Left hindlimb (tissue), 1 donor: ENCODE measurements at regions not wholly inside any gene's neighbourhood (a gene's known extent, or its start where the extent isn't known, plus 50 kb on each side); places are given as distances from the start of the nearest gene placed in this dataset.

Experiments used
- DNase-seq: peaks from one replicate; pipeline ENCODE4 v3.0.0-alpha.2; 2018

GRCh38 chr3:14318646-14319045, 83.8 kb upstream of the SLC6A6 start:
- DNase-seq: no peak

DNA sequence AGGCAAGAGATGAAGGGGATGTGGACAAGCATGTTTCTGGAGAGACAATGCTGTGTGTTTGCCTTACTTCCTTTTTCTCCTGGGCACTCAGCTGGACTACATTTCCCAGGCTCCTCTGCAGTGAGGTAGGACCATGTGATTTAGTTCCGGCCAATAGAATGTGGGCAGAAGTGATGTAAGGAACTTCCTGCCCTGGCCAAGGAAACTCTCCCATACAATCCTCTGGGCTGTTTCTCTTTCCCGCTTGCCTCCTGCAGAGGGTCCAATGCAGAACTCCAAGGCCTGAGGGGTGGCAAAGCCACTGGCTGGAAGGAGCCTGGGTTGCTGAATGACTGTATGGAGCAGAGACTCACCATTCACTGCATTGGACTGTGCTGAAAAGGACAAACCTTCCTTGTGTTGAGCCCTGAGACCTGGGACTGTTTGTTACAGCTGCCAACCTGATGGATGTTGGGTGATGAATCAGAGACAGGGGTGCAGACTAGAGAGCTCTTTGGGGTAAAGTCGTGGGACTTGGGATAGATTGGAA, 82.7 kb upstream of the SLC6A6 start:
- DNase-seq: no peak

DNA sequence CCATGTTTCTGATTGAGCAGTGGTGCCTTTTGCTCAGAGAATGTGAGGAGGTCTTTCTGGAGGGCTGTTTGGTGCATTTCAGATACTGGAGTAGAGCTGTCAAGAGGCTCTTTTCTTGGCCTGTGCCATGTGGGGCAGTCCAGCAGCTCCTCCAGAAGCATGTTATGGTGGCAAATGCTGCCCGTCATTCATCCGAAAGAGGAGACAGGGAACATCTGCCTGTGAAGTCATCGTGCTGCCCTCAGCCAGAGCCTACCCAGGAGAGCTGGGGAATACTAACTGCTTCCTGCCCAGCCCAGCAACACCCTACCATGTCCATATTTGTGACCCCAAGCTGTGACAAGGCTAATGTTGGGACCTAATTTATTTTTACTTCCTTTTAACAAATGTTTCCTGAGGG, 82.2 kb upstream of the SLC6A6 start:
- no peak for DNase-seq

- no peak for DNase-seq
Observed at GRCh38 chr3:14322001-14322400, 80.4 kb upstream of the SLC6A6 start.

- no peak for DNase-seq
Observed at GRCh38 chr3:14322667-14323295, 79.6 kb upstream of the SLC6A6 start.

- DNase-seq: no peak
Observed at GRCh38 chr3:14323401-14324223, 78.8 kb upstream of the SLC6A6 start.

- DNase-seq: no peak
Observed at GRCh38 chr3:14324224-14324944, 78.0 kb upstream of the SLC6A6 start.

DNA sequence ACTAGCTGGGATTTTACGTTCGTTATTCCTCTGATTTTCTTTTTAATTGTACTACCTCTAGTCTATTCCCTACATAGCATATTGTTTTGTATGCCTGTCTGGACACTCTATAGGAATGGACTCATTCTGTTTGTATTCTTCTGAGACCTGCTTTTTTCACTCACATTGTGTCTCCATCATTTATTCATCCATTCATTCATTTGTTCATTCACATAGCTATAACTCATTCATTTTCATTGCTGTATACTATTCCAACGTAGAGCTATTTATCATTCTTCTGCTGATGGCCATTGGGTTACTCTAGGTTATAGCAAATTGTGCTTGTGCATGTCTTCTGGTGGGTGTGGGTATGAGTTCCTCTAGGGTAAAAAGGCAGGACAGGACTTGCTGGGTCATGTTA, 74.0 kb upstream of the SLC6A6 start:
- DNase-seq: no peak

DNA sequence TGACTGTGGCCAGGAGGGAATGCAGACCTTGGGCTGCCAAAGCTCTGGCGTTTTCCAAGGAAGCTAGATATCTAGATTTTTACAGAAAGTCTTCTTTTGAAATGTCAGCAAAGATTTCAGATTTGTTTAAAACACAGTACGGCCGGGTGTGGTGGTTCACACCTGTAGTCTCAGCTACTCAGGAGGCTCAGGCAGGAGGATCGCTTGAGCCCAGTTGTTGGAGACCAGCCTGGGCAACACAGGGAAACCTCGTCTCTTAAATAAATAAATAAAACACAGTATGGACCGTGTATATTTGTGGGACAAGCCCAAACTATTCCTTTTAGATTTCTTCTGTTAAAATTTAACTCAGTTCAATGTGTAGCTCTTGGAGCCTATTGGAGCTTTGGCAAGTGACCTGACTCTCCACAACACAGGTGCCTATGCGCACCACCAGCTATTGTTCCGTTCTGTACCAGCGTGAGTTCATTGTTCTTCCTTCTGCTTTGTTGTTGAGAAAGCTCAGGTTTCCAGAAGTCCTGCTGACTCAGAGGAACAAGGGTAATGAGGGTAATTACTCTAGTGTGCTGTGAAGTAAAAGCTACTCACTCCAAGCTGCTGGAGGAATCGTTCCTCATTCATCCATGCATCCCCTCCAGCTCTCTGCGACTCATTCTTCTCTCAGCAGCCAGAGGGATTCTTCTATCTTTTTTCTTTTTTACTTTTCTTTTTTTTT, 73.1 kb upstream of the SLC6A6 start:
- no peak for DNase-seq

- DNase-seq: no peak
Observed at GRCh38 chr3:14329842-14330241, 72.6 kb upstream of the SLC6A6 start.

DNA sequence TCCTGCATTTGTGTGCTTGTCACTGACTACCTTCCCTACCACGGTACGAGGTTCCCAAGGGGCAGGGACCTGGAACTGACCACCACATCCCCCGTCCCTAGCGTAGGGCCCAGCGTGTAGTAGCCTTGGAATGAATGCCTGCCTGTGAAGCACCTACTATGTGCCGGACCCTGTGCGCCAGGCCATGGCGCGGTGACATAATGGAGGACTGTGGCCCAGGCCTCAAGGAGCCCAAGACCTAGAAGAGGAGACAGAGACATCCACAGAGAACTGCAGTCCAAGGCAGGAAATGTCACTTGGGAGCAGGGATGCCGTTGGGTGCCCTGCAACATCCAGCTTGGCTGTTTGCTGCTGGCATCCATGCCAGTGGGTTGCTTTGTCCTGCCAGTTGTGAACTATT, 71.9 kb upstream of the SLC6A6 start:
- no peak for DNase-seq

DNA sequence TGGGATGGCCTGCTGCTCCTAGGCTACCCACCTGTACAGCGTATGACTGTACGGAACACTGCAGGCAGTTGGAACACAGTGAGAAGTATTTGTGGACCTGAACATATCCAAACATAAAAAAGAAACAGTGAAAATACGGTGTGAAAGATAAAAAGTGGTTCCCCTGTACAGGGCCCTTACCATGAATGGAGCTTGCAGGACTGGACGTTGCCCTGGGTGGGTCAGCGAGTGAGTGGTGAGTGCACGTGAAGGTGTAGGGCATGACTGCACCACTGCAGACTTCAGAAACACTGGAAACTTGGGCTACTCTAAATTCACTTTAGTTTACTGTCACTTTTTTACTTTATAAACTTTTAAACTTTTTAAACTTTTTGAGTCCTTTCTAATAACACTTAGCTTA, 71.2 kb upstream of the SLC6A6 start:
- no peak for DNase-seq

DNA sequence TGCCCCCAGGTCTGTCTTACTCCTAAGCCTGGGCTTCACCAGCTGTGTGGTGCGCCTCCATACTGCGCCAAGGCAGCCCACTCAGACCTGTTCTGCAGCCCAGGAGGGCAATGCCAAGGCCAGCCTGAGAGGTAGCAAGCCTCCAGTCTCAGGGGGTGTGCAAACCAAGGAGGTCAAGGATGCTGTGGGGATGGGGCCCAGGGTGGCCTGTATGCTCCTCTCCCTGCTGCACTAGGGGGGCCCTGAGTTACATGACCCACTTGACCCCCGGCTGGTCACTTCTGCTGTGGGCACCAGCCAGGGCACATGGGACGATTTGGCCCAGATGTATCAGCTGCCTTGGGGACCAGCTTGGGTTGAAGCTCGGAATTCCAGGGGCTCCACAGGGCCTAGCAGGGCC, 70.0 kb upstream of the SLC6A6 start:
- no peak for DNase-seq

DNA sequence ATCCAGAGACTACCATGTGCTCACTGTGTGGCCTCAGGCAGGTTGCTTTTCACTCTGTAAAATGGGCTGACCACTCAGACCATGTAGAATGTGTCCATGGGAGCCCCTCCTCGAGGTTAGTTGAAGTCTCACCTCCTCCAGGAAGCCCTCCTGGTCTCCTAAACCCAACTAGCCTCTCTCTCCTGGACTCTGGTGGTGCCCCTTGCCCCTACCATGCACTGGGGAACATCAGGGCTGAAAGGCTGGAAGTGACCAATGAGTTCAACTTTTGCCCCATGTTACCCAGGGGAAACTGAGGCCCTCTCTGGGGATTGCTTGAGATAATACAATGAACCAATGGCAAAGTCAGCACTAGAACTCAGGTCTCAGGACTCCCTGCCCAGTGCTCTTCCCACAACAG, 69.2 kb upstream of the SLC6A6 start:
- no peak for DNase-seq

DNA sequence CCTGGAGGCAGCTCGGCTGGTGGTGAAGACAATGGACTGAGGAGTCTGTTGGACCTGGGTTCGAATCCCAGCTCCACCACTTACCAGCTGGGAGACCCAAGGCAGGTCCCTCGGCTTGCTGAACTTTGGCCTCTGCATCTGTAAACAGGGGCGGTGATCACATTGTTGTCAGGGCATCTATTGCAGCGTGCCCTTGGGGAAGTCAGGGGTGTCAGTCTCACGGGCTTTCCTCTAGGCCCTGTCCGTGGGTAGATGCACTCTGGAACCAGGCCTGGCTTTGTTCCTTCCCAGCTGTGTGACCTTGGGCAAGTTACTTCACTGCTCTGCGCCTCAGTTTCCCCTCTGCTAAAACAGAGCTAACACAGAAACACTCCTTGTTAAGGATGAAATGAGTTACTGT, 68.8 kb upstream of the SLC6A6 start:
- no peak for DNase-seq

GRCh38 chr3:14334136-14334535, 68.3 kb upstream of the SLC6A6 start:
- DNase-seq: no peak

GRCh38 chr3:14334936-14335335, 67.5 kb upstream of the SLC6A6 start:
- DNase-seq: no peak

- DNase-seq: no peak
Observed at GRCh38 chr3:14335774-14336748, 66.3 kb upstream of the SLC6A6 start.

DNA sequence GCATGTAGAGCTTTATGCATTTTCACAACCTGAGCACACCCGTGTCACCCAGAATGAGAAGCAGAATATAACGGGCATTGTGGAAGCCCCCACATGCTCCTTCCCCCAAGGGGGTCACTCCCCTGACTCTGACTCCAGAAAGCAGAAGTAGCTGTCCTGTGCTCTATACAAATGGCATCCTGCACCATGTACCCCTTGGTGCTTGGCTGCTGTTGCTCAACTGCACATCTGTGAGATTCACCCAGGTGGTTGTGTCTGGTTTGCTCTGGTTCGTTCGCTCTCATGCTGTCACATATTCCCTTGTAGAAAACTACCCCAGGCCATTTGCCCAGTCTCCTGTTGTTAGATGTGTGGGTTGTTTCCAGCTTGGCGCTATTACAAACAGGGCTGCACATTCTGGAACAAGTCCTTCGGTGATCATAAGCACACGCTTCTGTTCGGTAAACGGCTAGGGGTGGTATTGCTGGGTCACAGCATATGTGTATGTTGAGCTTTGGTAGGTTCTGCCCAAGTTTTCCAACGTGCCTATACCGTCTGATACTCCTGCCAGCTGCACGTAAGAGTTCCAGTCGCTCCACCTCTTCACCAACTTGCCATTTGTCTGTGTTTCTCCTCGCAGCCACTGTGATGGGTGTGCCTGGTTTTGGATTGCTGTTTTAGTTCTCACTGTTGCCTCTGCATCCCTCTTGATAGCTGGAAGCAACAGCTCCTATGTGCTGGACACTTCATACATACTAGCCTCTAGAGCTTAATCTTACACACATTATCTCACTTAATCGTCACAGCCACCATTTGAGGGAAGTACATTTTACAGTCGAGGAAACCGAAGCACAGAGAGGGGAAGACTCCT, 65.4 kb upstream of the SLC6A6 start:
- no peak for DNase-seq

DNA sequence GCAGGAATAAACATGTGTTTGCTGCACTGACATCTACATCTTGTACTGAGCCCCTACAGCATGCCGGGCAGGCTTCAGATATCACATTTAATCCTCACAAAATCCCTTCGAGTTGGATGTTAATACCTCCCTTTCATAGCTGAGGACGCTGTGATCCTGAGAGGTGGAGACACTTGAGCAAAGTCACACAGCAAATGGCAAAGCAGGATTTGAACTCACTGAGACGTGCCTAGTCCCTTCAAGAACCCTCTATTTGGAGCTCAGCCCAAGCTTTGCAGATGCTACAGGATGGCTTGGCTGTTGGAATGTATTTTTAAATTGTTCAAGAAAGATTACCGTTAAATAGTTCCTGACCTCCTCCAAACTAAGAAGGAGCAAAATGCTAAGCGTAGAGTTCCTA, 64.6 kb upstream of the SLC6A6 start:
- no peak for DNase-seq

DNA sequence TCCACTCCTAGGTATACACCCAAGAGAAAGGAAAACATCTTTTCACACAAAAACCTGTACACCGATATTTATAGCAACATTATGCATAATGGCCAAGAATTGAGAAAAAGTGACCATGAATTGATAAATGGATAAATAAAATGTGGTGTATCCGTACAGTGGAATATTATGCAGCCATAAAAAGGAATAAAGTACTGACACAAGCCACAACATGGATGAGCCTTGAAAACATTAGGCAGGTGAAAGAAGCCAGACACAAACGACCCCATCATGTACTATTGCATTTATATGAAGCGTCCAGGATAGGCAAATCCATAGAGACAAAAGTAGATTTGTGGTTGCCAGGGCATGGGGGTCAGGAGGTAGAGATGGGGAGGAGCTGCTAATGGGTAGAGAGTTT, 64.2 kb upstream of the SLC6A6 start:
- no peak for DNase-seq
